ENCODE measurements at regions not wholly inside any gene's neighbourhood (a gene's known extent, or its start where the extent isn't known, plus 50 kb on each side); places are given as distances from the start of the nearest gene placed in this dataset.

DNA sequence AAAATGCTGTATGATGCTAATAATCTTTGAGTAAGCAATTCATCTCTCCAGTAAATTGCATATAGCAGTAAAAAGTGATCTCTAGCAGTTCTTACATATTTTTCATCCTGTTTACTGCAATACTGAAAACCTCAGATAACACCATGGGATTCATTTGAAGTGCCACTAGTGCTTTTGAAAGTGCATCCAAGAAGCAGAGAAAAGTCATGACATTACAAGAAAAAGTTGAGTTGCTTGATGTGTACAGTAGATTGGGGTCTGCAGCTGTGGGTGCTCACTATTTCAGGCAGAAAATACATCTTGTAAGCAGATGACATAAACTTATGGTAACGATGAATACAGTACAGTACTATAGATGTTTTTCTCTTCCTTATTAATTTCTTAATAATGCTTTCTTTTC, 1984.9 kb upstream of the LRRTM1 start:
- Histone ChIP-seq H3K36me3 (ENCODE audit: control insufficient read depth in 2 of 2, insufficient read depth in 1 of 2, low read length in 2 of 2) (no peaks in the 10 kb centered on the region), H3K4me1 (ENCODE audit: control insufficient read depth, insufficient read depth, low read length) (no peaks in the 10 kb centered on the region), H3K4me3 (ENCODE audit: low read depth, low read length) (no peak overlapping the region), H3K27ac (ENCODE audit: extremely low read depth, low read depth, low read length) (no peak overlapping the region), H3K9me3 (ENCODE audit: control insufficient read depth, insufficient read depth, low read depth, low read length) (no peaks in the 10 kb centered on the region)
- ChIA-PET POLR2A (no interaction called here), CTCF (no interaction called here)
- TF ChIP-seq SP2 (tag by site-specific recombination; IDR thresholded peaks at IDR 0.05) (no peak), ZNF473 (tag by site-specific recombination; IDR thresholded peaks at IDR 0.05) (no peak), ZNF184 (tag by site-specific recombination; IDR thresholded peaks at IDR 0.05) (no peak), ZNF324 (tag by site-specific recombination; IDR thresholded peaks at IDR 0.05) (no peak), ZNF221 (tag by site-specific recombination; IDR thresholded peaks at IDR 0.05; ENCODE audit: borderline replicate concordance) (no peak), ZIC2 (tag by site-specific recombination; IDR thresholded peaks at IDR 0.05) (no peak), IKZF3 (tag by site-specific recombination; IDR thresholded peaks at IDR 0.05) (no peak), ZNF621 (tag by site-specific recombination; IDR thresholded peaks at IDR 0.05) (no peak), ZNF23 (tag by site-specific recombination; IDR thresholded peaks at IDR 0.05; ENCODE audit: borderline replicate concordance) (no peak), ZNF624 (tag by site-specific recombination; IDR thresholded peaks at IDR 0.05) (no peak), GLI2 (tag by site-specific recombination; IDR thresholded peaks at IDR 0.05; ENCODE audit: borderline replicate concordance, low read depth) (no peak), ZNF548 (tag by site-specific recombination; IDR thresholded peaks at IDR 0.05) (no peak)
- TF ChIP-seq, protein P1, sequence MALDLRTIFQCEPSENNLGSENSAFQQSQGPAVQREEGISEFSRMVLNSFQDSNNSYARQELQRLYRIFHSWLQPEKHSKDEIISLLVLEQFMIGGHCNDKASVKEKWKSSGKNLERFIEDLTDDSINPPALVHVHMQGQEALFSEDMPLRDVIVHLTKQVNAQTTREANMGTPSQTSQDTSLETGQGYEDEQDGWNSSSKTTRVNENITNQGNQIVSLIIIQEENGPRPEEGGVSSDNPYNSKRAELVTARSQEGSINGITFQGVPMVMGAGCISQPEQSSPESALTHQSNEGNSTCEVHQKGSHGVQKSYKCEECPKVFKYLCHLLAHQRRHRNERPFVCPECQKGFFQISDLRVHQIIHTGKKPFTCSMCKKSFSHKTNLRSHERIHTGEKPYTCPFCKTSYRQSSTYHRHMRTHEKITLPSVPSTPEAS (tag by site-specific recombination; IDR thresholded peaks at IDR 0.05), result no peak
- TF ChIP-seq, protein P2, sequence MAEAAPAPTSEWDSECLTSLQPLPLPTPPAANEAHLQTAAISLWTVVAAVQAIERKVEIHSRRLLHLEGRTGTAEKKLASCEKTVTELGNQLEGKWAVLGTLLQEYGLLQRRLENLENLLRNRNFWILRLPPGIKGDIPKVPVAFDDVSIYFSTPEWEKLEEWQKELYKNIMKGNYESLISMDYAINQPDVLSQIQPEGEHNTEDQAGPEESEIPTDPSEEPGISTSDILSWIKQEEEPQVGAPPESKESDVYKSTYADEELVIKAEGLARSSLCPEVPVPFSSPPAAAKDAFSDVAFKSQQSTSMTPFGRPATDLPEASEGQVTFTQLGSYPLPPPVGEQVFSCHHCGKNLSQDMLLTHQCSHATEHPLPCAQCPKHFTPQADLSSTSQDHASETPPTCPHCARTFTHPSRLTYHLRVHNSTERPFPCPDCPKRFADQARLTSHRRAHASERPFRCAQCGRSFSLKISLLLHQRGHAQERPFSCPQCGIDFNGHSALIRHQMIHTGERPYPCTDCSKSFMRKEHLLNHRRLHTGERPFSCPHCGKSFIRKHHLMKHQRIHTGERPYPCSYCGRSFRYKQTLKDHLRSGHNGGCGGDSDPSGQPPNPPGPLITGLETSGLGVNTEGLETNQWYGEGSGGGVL (tag by site-specific recombination; IDR thresholded peaks at IDR 0.05), result no peak
- TF ChIP-seq, protein P3, sequence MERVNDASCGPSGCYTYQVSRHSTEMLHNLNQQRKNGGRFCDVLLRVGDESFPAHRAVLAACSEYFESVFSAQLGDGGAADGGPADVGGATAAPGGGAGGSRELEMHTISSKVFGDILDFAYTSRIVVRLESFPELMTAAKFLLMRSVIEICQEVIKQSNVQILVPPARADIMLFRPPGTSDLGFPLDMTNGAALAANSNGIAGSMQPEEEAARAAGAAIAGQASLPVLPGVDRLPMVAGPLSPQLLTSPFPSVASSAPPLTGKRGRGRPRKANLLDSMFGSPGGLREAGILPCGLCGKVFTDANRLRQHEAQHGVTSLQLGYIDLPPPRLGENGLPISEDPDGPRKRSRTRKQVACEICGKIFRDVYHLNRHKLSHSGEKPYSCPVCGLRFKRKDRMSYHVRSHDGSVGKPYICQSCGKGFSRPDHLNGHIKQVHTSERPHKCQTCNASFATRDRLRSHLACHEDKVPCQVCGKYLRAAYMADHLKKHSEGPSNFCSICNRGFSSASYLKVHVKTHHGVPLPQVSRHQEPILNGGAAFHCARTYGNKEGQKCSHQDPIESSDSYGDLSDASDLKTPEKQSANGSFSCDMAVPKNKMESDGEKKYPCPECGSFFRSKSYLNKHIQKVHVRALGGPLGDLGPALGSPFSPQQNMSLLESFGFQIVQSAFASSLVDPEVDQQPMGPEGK (tag by site-specific recombination; IDR thresholded peaks at IDR 0.05), result no peak

DNA sequence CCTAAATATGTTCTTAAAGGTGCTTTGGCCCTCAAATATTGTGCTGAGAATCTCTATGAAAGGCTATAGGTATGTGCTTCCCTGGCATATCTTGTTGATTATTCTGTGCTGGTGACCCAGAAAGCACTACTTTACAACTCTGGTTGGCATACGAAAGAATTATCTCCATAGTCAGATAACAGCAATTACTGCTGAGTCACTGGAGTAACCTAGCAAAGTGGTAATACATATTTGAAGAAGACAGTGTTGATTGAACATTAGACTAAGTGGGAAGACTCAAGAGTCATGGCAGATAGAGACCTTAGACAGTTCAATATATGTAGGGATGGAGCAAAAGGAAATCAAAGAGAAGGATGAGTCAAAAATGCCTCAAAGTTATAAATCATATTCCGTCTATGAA, 1978.5 kb upstream of the LRRTM1 start:
- TF ChIP-seq ZNF239 (tag by site-specific recombination; IDR thresholded peaks at IDR 0.05) (no peak), HOXA7 (CRISPR knock-in tag; IDR thresholded peaks at IDR 0.05; ENCODE audit: borderline replicate concordance) (no peak), ZNF549 (tag by site-specific recombination; IDR thresholded peaks at IDR 0.05) (no peak), ZNF654 (tag by site-specific recombination; IDR thresholded peaks at IDR 0.05; ENCODE audit: low read depth) (no peak), FEZF1 (tag by site-specific recombination; IDR thresholded peaks at IDR 0.05) (no peak), REPIN1 (tag by site-specific recombination; IDR thresholded peaks at IDR 0.05; ENCODE audit: low read depth) (no peak)
- TF ChIP-seq, protein P4, sequence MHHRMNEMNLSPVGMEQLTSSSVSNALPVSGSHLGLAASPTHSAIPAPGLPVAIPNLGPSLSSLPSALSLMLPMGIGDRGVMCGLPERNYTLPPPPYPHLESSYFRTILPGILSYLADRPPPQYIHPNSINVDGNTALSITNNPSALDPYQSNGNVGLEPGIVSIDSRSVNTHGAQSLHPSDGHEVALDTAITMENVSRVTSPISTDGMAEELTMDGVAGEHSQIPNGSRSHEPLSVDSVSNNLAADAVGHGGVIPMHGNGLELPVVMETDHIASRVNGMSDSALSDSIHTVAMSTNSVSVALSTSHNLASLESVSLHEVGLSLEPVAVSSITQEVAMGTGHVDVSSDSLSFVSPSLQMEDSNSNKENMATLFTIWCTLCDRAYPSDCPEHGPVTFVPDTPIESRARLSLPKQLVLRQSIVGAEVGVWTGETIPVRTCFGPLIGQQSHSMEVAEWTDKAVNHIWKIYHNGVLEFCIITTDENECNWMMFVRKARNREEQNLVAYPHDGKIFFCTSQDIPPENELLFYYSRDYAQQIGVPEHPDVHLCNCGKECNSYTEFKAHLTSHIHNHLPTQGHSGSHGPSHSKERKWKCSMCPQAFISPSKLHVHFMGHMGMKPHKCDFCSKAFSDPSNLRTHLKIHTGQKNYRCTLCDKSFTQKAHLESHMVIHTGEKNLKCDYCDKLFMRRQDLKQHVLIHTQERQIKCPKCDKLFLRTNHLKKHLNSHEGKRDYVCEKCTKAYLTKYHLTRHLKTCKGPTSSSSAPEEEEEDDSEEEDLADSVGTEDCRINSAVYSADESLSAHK (tag by site-specific recombination; IDR thresholded peaks at IDR 0.05), result no peak
- TF ChIP-seq, protein P5, sequence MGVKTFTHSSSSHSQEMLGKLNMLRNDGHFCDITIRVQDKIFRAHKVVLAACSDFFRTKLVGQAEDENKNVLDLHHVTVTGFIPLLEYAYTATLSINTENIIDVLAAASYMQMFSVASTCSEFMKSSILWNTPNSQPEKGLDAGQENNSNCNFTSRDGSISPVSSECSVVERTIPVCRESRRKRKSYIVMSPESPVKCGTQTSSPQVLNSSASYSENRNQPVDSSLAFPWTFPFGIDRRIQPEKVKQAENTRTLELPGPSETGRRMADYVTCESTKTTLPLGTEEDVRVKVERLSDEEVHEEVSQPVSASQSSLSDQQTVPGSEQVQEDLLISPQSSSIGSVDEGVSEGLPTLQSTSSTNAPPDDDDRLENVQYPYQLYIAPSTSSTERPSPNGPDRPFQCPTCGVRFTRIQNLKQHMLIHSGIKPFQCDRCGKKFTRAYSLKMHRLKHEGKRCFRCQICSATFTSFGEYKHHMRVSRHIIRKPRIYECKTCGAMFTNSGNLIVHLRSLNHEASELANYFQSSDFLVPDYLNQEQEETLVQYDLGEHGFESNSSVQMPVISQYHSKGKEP (tag by site-specific recombination; IDR thresholded peaks at IDR 0.05), result no peak
- H3K27ac ChIP-seq (ENCODE audit: extremely low read depth, low read depth, low read length), result no peak overlapping the region
- no peaks in the 10 kb centered on the region for H3K4me1 ChIP-seq (ENCODE audit: control insufficient read depth, insufficient read depth, low read length)
- POLR2A ChIA-PET, result no interaction called here
- no peaks in the 10 kb centered on the region for H3K36me3 ChIP-seq (ENCODE audit: control insufficient read depth in 2 of 2, insufficient read depth in 1 of 2, low read length in 2 of 2)
- CTCF ChIA-PET, result no interaction called here
- H3K9me3 ChIP-seq (ENCODE audit: control insufficient read depth, insufficient read depth, low read depth, low read length), result no peaks in the 10 kb centered on the region
- no peak overlapping the region for H3K4me3 ChIP-seq (ENCODE audit: low read depth, low read length)

All from HEK293 (cell line).